CD4-positive, CD25-positive, alpha-beta regulatory T cell (primary cell): ENCODE measurements at regions not wholly inside any gene's neighbourhood (a gene's known extent, or its start where the extent isn't known, plus 50 kb on each side); places are given as distances from the start of the nearest gene placed in this dataset.
"Not testable (repeated sequence)": the region's sequence is repeated elsewhere in the genome, so short reads cannot be mapped to it uniquely, and the experiment has no call there.

Experiments used
- ATAC-seq, 2 donors: fragments of 150-1000 bp; cut with Tn5 transposase; one replicate each; pipeline ENCODE4 v1.10.0; 2021; ENCODE audit warnings: low read depth in 2 of 2, moderate number of reproducible peaks in 2 of 2, moderate library complexity in 1 of 2
- DNase-seq, 3 donors: peaks; one replicate each; pipeline versions ENCODE4 v3.0.0 to v3.0.0-alpha.2; 2012 to 2022; ENCODE audit warnings: mixed read lengths in 1 of 3
- H3K27ac ChIP-seq: one replicate; pipeline ENCODE4 v1.7.0; 2013; ENCODE audit warnings: mild to moderate bottlenecking, low read length; ENCODE audit not compliant: insufficient read depth, poor library complexity, severe bottlenecking
- H3K27me3 ChIP-seq: one replicate; pipeline ENCODE4 v1.7.0; 2013; ENCODE audit warnings: low read length; ENCODE audit not compliant: control insufficient read depth, insufficient read depth
- H3K36me3 ChIP-seq: one replicate; pipeline ENCODE4 v1.7.0; 2013; ENCODE audit warnings: mild to moderate bottlenecking, low read length, moderate library complexity; ENCODE audit not compliant: control insufficient read depth, insufficient read depth
- H3K4me1 ChIP-seq: 2 replicates; pipeline ENCODE4 v1.7.0; 2013; ENCODE audit warnings: mild to moderate bottlenecking, low read length; ENCODE audit not compliant: insufficient read depth, control insufficient read depth, poor library complexity, severe bottlenecking
- H3K4me3 ChIP-seq: one replicate; pipeline ENCODE4 v1.7.0; 2013; ENCODE audit warnings: low read depth, mild to moderate bottlenecking, low read length, moderate library complexity
- H3K9me3 ChIP-seq, 2 experiments: 1 replicate in 1 of 2; 2 replicates in 1 of 2; pipeline ENCODE4 v1.7.0; 2013; ENCODE audit warnings: low read length in 2 of 2, mild to moderate bottlenecking in 1 of 2, moderate library complexity in 1 of 2; ENCODE audit not compliant: control insufficient read depth in 2 of 2
- H3K27ac Mint-ChIP-seq, 3 donors: one replicate each; pipeline ENCODE4 v1.8.0; 2020 to 2022; ENCODE audit warnings: mild to moderate bottlenecking in 3 of 3, mixed read lengths in 3 of 3, moderate library complexity in 2 of 3
- H3K27me3 Mint-ChIP-seq: one replicate; pipeline ENCODE4 v1.8.0; 2022; ENCODE audit warnings: mild to moderate bottlenecking, mixed read lengths
- H3K36me3 Mint-ChIP-seq: one replicate; pipeline ENCODE4 v1.8.0; 2020; ENCODE audit warnings: mixed read lengths
- H3K4me1 Mint-ChIP-seq, 4 donors: one replicate each; pipeline ENCODE4 v1.8.0; 2020 to 2022; ENCODE audit warnings: mixed read lengths in 4 of 4, mild to moderate bottlenecking in 1 of 4
- H3K4me3 Mint-ChIP-seq, 4 donors: one replicate each; pipeline ENCODE4 v1.8.0; 2020 to 2022; ENCODE audit warnings: mild to moderate bottlenecking in 4 of 4, mixed read lengths in 4 of 4, moderate library complexity in 3 of 4
- H3K9me3 Mint-ChIP-seq, 7 donors: one replicate each; pipeline ENCODE4 v1.8.0; 2020 to 2022; ENCODE audit warnings: mixed read lengths in 7 of 7, mild to moderate bottlenecking in 3 of 7, moderate library complexity in 2 of 7

DNA sequence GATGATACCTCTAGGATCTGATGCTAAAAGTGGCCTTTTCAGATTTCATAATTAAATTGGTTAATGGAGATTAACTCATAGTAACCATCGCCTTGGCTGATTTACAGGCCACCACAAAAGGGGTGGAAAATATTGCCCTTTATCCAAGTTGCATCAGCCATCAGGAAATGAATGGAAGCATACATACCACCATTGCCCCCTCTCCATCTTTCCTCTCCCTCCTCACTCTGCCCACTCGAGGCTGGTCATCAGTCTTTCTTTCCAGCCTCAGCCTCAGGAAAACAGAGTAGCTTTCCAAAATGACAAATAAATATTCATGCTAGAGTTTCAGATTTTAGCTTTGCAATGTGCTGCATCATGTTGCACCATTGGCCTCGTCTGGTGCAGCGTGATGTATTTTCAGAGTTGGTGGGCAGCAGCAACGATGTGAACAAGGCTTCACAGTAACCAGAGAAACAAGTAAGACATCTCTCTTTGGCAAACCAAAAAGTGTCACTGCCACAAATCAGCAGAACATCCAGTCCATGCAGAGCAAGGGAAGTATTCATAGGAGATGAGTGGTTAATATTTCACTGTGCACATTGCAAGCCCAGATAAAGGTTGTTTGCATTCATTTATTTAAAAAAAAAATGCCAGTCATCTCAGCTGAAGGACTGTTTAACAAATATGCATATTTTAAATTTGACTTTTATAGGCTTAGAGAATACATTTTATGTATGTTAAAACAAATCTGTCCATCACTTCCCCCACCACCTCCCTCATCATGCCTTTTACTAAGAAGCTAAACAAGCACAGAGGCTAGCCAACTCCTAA lies 136.7 kb upstream of the FAT3 start:
- no peaks in the 10 kb centered on the region for H3K4me1 ChIP-seq
- no peaks in the 10 kb centered on the region for H3K27me3 ChIP-seq
- no peaks in the 10 kb centered on the region for H3K36me3 ChIP-seq
- Mint-ChIP-seq H3K27me3 (no peaks in the 10 kb centered on the region), H3K4me3 (no peak overlapping the region), H3K4me1 (no peaks in the 10 kb centered on the region), H3K9me3 (peaks cover 4 to 27% (median 12%) of the 10 kb centered on the region in 7 donors), H3K36me3 (no peaks in the 10 kb centered on the region), H3K27ac (no peak overlapping the region)
- ATAC-seq (no peak), DNase-seq (no peak)
- H3K27ac ChIP-seq, result no peak overlapping the region
- H3K4me3 ChIP-seq, result no peak overlapping the region
- H3K9me3 ChIP-seq, result no peaks in the 10 kb centered on the region

DNA sequence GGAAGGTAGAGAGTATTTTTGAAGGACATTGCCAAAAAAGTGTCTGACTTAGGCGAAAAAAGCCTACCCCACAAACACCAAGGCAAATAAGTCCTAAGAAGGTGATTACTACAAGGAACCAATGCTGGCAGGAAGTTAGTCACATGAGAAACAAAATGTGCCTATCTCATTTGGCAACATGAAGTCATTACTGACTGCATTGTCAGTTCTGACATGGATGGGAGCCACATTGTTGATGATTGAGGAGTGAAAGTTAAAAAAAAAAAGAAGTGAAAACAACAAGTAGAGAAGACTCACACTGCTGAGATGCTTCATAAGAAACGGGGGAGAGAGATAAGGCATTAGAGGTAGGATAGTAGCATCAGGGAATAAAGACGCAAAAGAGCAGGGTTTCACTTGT lies 141.5 kb upstream of the FAT3 start:
- Histone ChIP-seq H3K4me1 (no peaks in the 10 kb centered on the region), H3K27ac (no peak overlapping the region), H3K27me3 (no peaks in the 10 kb centered on the region), H3K36me3 (no peaks in the 10 kb centered on the region), H3K4me3 (no peak overlapping the region), H3K9me3 (no peaks in the 10 kb centered on the region)
- no peaks in the 10 kb centered on the region for H3K4me1 Mint-ChIP-seq
- no peaks in the 10 kb centered on the region for H3K27me3 Mint-ChIP-seq
- DNase-seq (no peak), ATAC-seq (no peak)
- no peaks in the 10 kb centered on the region for H3K36me3 Mint-ChIP-seq
- H3K27ac Mint-ChIP-seq, result no peak overlapping the region
- H3K9me3 Mint-ChIP-seq, result peaks cover 1 to 21% (median 7%) of the 10 kb centered on the region in 7 donors
- H3K4me3 Mint-ChIP-seq, result no peak overlapping the region

DNA sequence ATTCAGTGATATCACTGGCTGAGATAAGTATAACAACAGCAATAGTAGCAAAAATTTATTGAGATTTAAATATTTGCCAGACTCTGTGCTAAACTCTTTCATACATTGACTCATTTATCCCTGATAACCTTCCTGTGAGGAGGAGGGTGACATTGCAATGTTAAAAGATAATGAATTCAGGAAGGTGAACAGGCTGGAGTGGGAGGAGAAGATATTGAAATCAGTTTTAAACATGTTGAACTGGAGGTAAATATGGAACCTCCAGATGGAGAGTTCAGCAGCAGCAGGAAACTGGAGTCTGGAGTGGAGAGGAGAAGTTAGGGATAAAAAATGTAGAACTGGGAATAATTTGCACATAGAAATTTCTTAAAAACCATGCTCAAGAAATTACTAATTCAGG lies 142.0 kb upstream of the FAT3 start:
- DNase-seq, result no peak
- Histone ChIP-seq H3K4me3 (no peak overlapping the region), H3K4me1 (no peaks in the 10 kb centered on the region), H3K27me3 (no peaks in the 10 kb centered on the region), H3K36me3 (no peaks in the 10 kb centered on the region), H3K9me3 (no peaks in the 10 kb centered on the region), H3K27ac (no peak overlapping the region)
- no peaks in the 10 kb centered on the region for H3K36me3 Mint-ChIP-seq
- H3K9me3 Mint-ChIP-seq, result peaks cover 1 to 17% (median 7%) of the 10 kb centered on the region in 7 donors
- no peak overlapping the region for H3K27ac Mint-ChIP-seq
- ATAC-seq, result no peak
- H3K4me3 Mint-ChIP-seq, result no peak overlapping the region
- H3K4me1 Mint-ChIP-seq, result no peaks in the 10 kb centered on the region
- H3K27me3 Mint-ChIP-seq, result no peaks in the 10 kb centered on the region

DNA sequence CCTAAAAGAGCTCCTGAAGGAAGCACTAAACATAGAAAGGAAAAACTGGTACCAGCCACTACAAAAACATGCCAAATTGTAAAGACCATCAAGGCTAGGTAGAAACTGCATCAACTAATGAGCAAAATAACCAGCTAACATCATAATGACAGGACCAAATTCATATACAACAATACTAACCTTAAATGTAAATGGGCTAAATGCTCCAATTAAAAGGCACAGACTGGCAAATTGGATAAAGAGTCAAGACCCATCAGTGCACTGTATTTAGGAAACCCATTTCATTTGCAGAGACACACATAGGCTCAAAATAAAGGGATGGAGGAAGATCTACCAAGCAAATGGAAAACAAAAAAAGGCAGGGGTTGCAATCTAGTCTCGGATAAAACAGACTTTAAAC lies 150.1 kb upstream of the FAT3 start:
- not testable (repeated sequence) for ATAC-seq, H3K27me3 Mint-ChIP-seq
- peaks cover 0 to 27% (median 5%) of the 10 kb centered on the region in 7 donors for H3K9me3 Mint-ChIP-seq

DNA sequence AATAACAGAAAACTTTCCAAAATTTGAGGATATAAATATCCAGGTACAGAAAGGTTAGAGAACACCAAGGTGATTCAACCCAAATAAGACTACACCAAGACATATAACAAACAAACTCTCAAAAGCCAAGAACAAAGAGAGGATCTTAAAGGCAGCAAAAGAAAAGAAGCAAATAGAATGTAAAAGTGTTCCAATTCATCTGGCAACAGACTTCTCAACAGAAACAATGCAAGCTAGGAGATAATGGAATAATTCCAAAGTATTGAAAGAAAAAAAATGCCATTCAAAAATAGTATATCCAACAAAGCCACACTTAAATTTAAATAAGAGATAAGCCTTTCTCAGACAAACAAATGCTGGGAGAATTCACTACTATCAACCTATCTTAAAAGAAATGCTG lies 153.0 kb upstream of the FAT3 start:
- ATAC-seq (no peak), DNase-seq (no peak)
- Mint-ChIP-seq H3K4me1 (no peaks in the 10 kb centered on the region), H3K27me3 (no peaks in the 10 kb centered on the region), H3K4me3 (no peak overlapping the region), H3K9me3 (peaks cover 3 to 21% (median 6%) of the 10 kb centered on the region in 7 donors), H3K36me3 (no peaks in the 10 kb centered on the region), H3K27ac (no peak overlapping the region)
- Histone ChIP-seq H3K27me3 (no peaks in the 10 kb centered on the region), H3K4me1 (no peaks in the 10 kb centered on the region), H3K27ac (no peak overlapping the region), H3K4me3 (no peak overlapping the region), H3K36me3 (no peaks in the 10 kb centered on the region), H3K9me3 (no peaks in the 10 kb centered on the region)

More for the DNA sequence above, 150.1 kb upstream of the FAT3 start:
- not testable (repeated sequence) for H3K27me3 ChIP-seq, H3K36me3 ChIP-seq, H3K4me1 ChIP-seq, H3K36me3 Mint-ChIP-seq, DNase-seq, H3K27ac ChIP-seq, H3K27ac Mint-ChIP-seq, H3K4me1 Mint-ChIP-seq, H3K4me3 Mint-ChIP-seq, H3K9me3 ChIP-seq, H3K4me3 ChIP-seq

DNA sequence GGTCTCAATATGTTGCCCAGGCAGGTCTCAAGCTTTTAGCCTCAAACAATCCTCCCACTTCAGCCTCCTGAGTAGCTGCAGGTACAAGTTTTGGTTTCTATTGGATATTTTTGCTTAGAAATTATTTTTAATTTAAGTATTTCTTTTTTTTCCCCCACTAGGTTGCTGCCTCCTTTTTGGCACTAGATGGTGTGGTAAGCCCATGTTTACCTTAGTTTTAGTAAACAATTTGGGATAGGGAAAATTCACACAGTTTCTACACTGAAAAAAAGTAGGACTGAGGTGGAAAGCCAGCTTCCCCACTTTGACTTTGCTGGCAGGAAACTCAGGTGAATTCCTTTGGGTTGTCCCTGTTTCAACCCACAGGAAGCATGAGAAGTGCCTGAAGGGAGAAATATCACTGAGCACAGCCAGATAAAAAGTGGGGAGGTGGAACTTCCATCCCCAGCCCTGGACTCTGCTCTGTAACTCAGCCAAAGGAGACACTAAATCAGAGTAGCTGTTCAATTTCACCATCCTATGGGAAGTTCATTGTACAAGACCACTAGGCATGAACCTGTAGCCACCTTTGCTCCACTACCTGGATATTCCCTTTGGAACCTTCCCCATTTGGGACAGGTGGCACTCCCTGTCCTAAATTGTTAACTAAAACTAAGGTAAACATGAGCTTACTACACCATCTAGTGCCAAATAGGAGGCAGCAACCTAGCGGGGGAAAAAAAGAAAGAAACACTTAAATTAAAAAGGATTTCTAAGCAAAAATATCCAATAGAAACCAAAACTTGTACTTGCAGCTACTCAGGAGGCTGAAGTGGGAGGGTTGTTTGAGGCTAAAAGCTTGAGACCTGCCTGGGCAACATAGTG lies 154.4 kb upstream of the FAT3 start:
- Mint-ChIP-seq H3K27ac (no peak overlapping the region), H3K4me3 (no peak overlapping the region), H3K4me1 (no peaks in the 10 kb centered on the region), H3K27me3 (no peaks in the 10 kb centered on the region), H3K9me3 (peaks cover 3 to 21% (median 6%) of the 10 kb centered on the region in 7 donors), H3K36me3 (no peaks in the 10 kb centered on the region)
- H3K36me3 ChIP-seq, result no peaks in the 10 kb centered on the region
- ATAC-seq (no peak), DNase-seq (no peak)
- no peak overlapping the region for H3K27ac ChIP-seq
- H3K9me3 ChIP-seq, result no peaks in the 10 kb centered on the region
- no peaks in the 10 kb centered on the region for H3K27me3 ChIP-seq
- H3K4me3 ChIP-seq, result no peak overlapping the region
- H3K4me1 ChIP-seq, result no peaks in the 10 kb centered on the region

DNA sequence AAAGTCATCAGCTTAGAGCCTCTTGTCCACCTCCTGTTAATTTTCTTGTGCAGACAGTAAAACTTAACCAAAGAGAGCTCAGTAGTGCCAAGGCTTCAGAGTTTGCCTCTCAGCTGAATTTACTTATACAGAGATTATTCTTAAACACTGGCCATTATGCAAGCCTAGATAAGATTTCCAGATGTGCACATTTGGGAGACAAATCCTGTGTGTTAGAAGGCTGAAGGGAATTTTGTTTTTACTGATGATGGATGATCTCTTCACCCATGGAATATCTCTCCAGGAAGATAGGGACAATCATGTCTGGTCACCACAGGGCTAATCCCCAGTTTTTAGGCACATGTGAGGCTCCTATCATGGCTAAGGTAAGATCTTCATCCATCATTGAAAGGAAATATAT lies 157.6 kb upstream of the FAT3 start:
- no peaks in the 10 kb centered on the region for H3K36me3 ChIP-seq
- no peaks in the 10 kb centered on the region for H3K4me1 ChIP-seq
- no peaks in the 10 kb centered on the region for H3K4me1 Mint-ChIP-seq
- H3K4me3 Mint-ChIP-seq, result no peak overlapping the region
- no peaks in the 10 kb centered on the region for H3K36me3 Mint-ChIP-seq
- no peak overlapping the region for H3K27ac ChIP-seq
- no peaks in the 10 kb centered on the region for H3K27me3 Mint-ChIP-seq
- peaks cover 0 to 20% (median 8%) of the 10 kb centered on the region in 7 donors for H3K9me3 Mint-ChIP-seq
- no peak for ATAC-seq
- no peak overlapping the region for H3K4me3 ChIP-seq
- DNase-seq, result no peak
- no peaks in the 10 kb centered on the region for H3K9me3 ChIP-seq
- no peaks in the 10 kb centered on the region for H3K27me3 ChIP-seq
- H3K27ac Mint-ChIP-seq, result no peak overlapping the region
